ENCODE measurements at regions not wholly inside any gene's neighbourhood (a gene's known extent, or its start where the extent isn't known, plus 50 kb on each side); places are given as distances from the start of the nearest gene placed in this dataset.

DNA sequence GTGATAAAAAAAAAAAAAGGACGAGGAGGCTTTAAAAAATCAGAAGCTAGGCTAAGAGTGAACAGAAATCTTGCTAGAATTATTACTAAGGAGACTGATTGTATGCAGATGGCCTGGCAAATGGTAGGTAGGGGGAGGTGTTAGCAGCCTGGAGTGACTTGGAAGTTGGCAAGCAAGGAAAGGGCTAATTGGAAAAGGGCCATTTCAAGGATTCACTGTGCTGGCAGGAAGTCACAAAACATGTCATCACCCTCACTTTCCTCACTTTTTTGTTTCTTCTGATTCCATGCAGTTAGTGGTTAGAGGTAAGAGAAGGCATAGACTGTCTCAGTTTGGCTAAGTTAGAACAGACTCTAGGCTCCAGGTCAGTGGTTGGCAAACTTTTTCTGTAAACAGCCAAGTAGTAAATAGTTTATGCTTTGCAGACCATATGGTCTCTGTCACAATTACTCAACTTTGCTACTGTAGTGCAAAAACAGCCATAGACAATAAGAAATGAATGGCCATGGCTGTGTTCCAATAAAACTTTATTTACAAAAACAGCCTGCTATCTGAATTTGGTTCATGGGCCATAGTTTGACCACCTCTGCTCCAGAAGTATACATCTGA is 646.5 kb upstream of the ACTRT1 start:
- TF ChIP-seq ZFP36 (IDR thresholded peaks at IDR 0.05; ENCODE audit: borderline replicate concordance, partially characterized antibody) = no peak
- TF ChIP-seq, protein P1, sequence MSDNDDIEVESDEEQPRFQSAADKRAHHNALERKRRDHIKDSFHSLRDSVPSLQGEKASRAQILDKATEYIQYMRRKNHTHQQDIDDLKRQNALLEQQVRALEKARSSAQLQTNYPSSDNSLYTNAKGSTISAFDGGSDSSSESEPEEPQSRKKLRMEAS (IDR thresholded peaks at IDR 0.05) = no peak
- TF ChIP-seq, protein P2, sequence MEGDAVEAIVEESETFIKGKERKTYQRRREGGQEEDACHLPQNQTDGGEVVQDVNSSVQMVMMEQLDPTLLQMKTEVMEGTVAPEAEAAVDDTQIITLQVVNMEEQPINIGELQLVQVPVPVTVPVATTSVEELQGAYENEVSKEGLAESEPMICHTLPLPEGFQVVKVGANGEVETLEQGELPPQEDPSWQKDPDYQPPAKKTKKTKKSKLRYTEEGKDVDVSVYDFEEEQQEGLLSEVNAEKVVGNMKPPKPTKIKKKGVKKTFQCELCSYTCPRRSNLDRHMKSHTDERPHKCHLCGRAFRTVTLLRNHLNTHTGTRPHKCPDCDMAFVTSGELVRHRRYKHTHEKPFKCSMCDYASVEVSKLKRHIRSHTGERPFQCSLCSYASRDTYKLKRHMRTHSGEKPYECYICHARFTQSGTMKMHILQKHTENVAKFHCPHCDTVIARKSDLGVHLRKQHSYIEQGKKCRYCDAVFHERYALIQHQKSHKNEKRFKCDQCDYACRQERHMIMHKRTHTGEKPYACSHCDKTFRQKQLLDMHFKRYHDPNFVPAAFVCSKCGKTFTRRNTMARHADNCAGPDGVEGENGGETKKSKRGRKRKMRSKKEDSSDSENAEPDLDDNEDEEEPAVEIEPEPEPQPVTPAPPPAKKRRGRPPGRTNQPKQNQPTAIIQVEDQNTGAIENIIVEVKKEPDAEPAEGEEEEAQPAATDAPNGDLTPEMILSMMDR (IDR thresholded peaks at IDR 0.05) = no peak
- TF ChIP-seq POLR2AphosphoS2 (conservative IDR thresholded peaks at IDR 0.05; ENCODE audit: low read length) = no peak
- TF ChIP-seq CEBPB (IDR thresholded peaks at IDR 0.05) = no peak
- TF ChIP-seq JUNB (IDR thresholded peaks at IDR 0.05) = no peak

All from A549 (cell line).